NCI-H82 treated with DMSO at 0.1 percent for 48 hours (cell line): ENCODE measurements at regions not wholly inside any gene's neighbourhood (a gene's known extent, or its start where the extent isn't known, plus 50 kb on each side); places are given as distances from the start of the nearest gene placed in this dataset.
A peak's percentile ranks its signal among the peaks of the same experiment; 100 is the strongest.
"Not testable (repeated sequence)": the region's sequence is repeated elsewhere in the genome, so short reads cannot be mapped to it uniquely, and the experiment has no call there.

Experiments used
- DNase-seq: peaks from one replicate; lab custom pipeline; 2025; ENCODE audit not compliant: unreplicated experiment; lab: John Stamatoyannopoulos, UW

- no peak for DNase-seq
These were observed 137.9 kb upstream of the PARD3B start for GRCh38 chr2:204407204-204408014.

- not testable (repeated sequence) for DNase-seq
These were observed 132.5 kb upstream of the PARD3B start for GRCh38 chr2:204412782-204413181.

GRCh38 chr2:204415406-204416181, 129.7 kb upstream of the PARD3B start:
- DNase-seq: no peak

- no peak for DNase-seq
These were observed 129.0 kb upstream of the PARD3B start for GRCh38 chr2:204416236-204416635.

GRCh38 chr2:204425821-204426220, 119.5 kb upstream of the PARD3B start:
- no peak for DNase-seq

GRCh38 chr2:204428675-204429074, 116.6 kb upstream of the PARD3B start:
- DNase-seq: no peak

GRCh38 chr2:204431529-204431928, 113.7 kb upstream of the PARD3B start:
- DNase-seq: no peak

GRCh38 chr2:204432196-204432595, 113.1 kb upstream of the PARD3B start:
- no peak for DNase-seq

GRCh38 chr2:204434660-204435462, 110.4 kb upstream of the PARD3B start:
- DNase-seq: peak; percentile 1

- no peak for DNase-seq
These were observed 109.0 kb upstream of the PARD3B start for GRCh38 chr2:204436230-204436629.

- no peak for DNase-seq
These were observed 107.9 kb upstream of the PARD3B start for GRCh38 chr2:204437408-204437807.

GRCh38 chr2:204437815-204438756, 107.2 kb upstream of the PARD3B start:
- no peak for DNase-seq

- no peak for DNase-seq
These were observed 104.0 kb upstream of the PARD3B start for GRCh38 chr2:204441316-204441715.

GRCh38 chr2:204445149-204445548, 100.1 kb upstream of the PARD3B start:
- DNase-seq: no peak

- no peak for DNase-seq
These were observed 97.6 kb upstream of the PARD3B start for GRCh38 chr2:204447722-204448121.

GRCh38 chr2:204449977-204450376, 95.3 kb upstream of the PARD3B start:
- no peak for DNase-seq

GRCh38 chr2:204451766-204452165, 93.5 kb upstream of the PARD3B start:
- DNase-seq: no peak

- no peak for DNase-seq
These were observed 92.7 kb upstream of the PARD3B start for GRCh38 chr2:204452464-204453023.

- no peak for DNase-seq
These were observed 91.5 kb upstream of the PARD3B start for GRCh38 chr2:204453730-204454167.
